HG03354 (cell line): ENCODE measurements at regions not wholly inside any gene's neighbourhood (a gene's known extent, or its start where the extent isn't known, plus 50 kb on each side); places are given as distances from the start of the nearest gene placed in this dataset.

Source experiments
- ATAC-seq: cut with Tn5 transposase; IDR thresholded peaks from one replicate; pipeline ENCODE4 v1.9.1; 2021; ENCODE audit warnings: mild to moderate bottlenecking; ENCODE audit not compliant: unreplicated experiment, poor library complexity, severe bottlenecking

GRCh38 chr4:32735856-32736590 lies 2015.9 kb downstream of the PCDH7 start:
- ATAC-seq, result no peak

- no peak for ATAC-seq
Measured at GRCh38 chr4:32744211-32744610, 2024.0 kb downstream of the PCDH7 start.

GRCh38 chr4:32745351-32745750 lies 2025.2 kb downstream of the PCDH7 start:
- no peak for ATAC-seq

GRCh38 chr4:32748061-32748460 lies 2027.9 kb downstream of the PCDH7 start:
- no peak for ATAC-seq

- no peak for ATAC-seq
Measured at GRCh38 chr4:32748498-32748897, 2028.3 kb downstream of the PCDH7 start.

- ATAC-seq, result no peak
Measured at GRCh38 chr4:32752962-32753361, 2032.8 kb downstream of the PCDH7 start.

- no peak for ATAC-seq
Measured at GRCh38 chr4:32768664-32769389, 2048.7 kb downstream of the PCDH7 start.

- no peak for ATAC-seq
Measured at GRCh38 chr4:32771491-32771890, 2051.3 kb downstream of the PCDH7 start.

- no peak for ATAC-seq
Measured at GRCh38 chr4:32775049-32775448, 2054.9 kb downstream of the PCDH7 start.

- no peak for ATAC-seq
Measured at GRCh38 chr4:32776435-32777203, 2056.4 kb downstream of the PCDH7 start.

- no peak for ATAC-seq
Measured at GRCh38 chr4:32778025-32778424, 2057.9 kb downstream of the PCDH7 start.

- ATAC-seq, result no peak
Measured at GRCh38 chr4:32778938-32779337, 2058.8 kb downstream of the PCDH7 start.

- ATAC-seq, result no peak
Measured at GRCh38 chr4:32789026-32789608, 2068.9 kb downstream of the PCDH7 start.

GRCh38 chr4:32790803-32791202 lies 2070.6 kb downstream of the PCDH7 start:
- ATAC-seq, result no peak

GRCh38 chr4:32798471-32799159 lies 2078.4 kb downstream of the PCDH7 start:
- no peak for ATAC-seq

GRCh38 chr4:32824336-32824735 lies 2104.2 kb downstream of the PCDH7 start:
- ATAC-seq, result no peak

- no peak for ATAC-seq
Measured at GRCh38 chr4:32826169-32826568, 2106.0 kb downstream of the PCDH7 start.

- no peak for ATAC-seq
Measured at GRCh38 chr4:32830160-32830559, 2110.0 kb downstream of the PCDH7 start.

- ATAC-seq, result no peak
Measured at GRCh38 chr4:32831104-32831503, 2110.9 kb downstream of the PCDH7 start.
